Common myeloid progenitor, CD34-positive (primary cell): ENCODE measurements at regions not wholly inside any gene's neighbourhood (a gene's known extent, or its start where the extent isn't known, plus 50 kb on each side); places are given as distances from the start of the nearest gene placed in this dataset.
A peak's percentile ranks its signal among the peaks of the same experiment; 100 is the strongest.
"Not testable (repeated sequence)": the region's sequence is repeated elsewhere in the genome, so short reads cannot be mapped to it uniquely, and the experiment has no call there.

Source experiments
- CTCF ChIA-PET: fragments of 350-600 bp; sonication (Branson Sonifier 250); formaldehyde crosslinking; loops from one replicate; lab custom pipeline; 2021; ENCODE audit warnings: antibody characterized with exemption; lab: Charles Lee
- POLR2A ChIA-PET: fragments of 350-600 bp; sonication (Branson Sonifier 250); formaldehyde crosslinking; loops from one replicate; lab custom pipeline; 2021; ENCODE audit warnings: antibody characterized with exemption; lab: Charles Lee
- DNase-seq, 3 donors: peaks; one replicate each; pipeline versions ENCODE4 v3.0.0 to v3.0.0-alpha.2; 2013
- H3K27ac ChIP-seq, 2 experiments: 1 replicate in 1 of 2; 2 replicates in 1 of 2; pipeline ENCODE4 v1.7.0; 2013; ENCODE audit warnings: inconsistent platforms in 2 of 2, low read length in 2 of 2, mild to moderate bottlenecking in 2 of 2, low read depth in 1 of 2, moderate library complexity in 1 of 2; ENCODE audit not compliant: severe bottlenecking in 2 of 2, insufficient read depth in 1 of 2, poor library complexity in 1 of 2
- H3K27me3 ChIP-seq, 5 experiments: replicated peaks in 2 of 5; 1 replicate in 3 of 5; 2 replicates in 2 of 5; pipeline versions ENCODE4 v1.6.1 to v1.7.0; 2013; ENCODE audit warnings: low read length in 4 of 5, mild to moderate bottlenecking in 2 of 5, moderate library complexity in 2 of 5, inconsistent platforms in 1 of 5; ENCODE audit not compliant: insufficient read depth in 5 of 5, control insufficient read depth in 4 of 5
- H3K36me3 ChIP-seq, 4 experiments: 1 replicate in 2 of 4; 2 replicates in 2 of 4; pipeline versions ENCODE4 v1.6.1 to v1.7.0; 2013; ENCODE audit warnings: low read length in 3 of 4, control low read depth in 1 of 4, mild to moderate bottlenecking in 1 of 4; ENCODE audit not compliant: control insufficient read depth in 4 of 4, insufficient read depth in 4 of 4
- H3K4me1 ChIP-seq, 4 experiments: 1 replicate in 3 of 4; 2 replicates in 1 of 4; pipeline versions ENCODE4 v1.6.1 to v1.7.1; 2013; ENCODE audit warnings: low read length in 3 of 4, mild to moderate bottlenecking in 3 of 4, control low read depth in 1 of 4, inconsistent platforms in 1 of 4, moderate library complexity in 1 of 4; ENCODE audit not compliant: control insufficient read depth in 4 of 4, insufficient read depth in 4 of 4; ENCODE audit errors: control extremely low read depth in 1 of 4
- H3K4me3 ChIP-seq, 7 experiments: 1 replicate in 4 of 7; 2 replicates in 3 of 7; pipeline versions ENCODE4 v1.5.1 to v1.7.0; 2013; ENCODE audit warnings: mild to moderate bottlenecking in 7 of 7, low read length in 6 of 7, moderate library complexity in 6 of 7, inconsistent platforms in 2 of 7, low read depth in 2 of 7, control low read depth in 1 of 7; ENCODE audit not compliant: insufficient read depth in 4 of 7, control insufficient read depth in 1 of 7; ENCODE audit errors: extremely low read depth in 1 of 7
- H3K9me3 ChIP-seq, 5 experiments: 1 replicate in 4 of 5; 2 replicates in 1 of 5; pipeline versions ENCODE4 v1.6.1 to v1.7.1; 2013; ENCODE audit warnings: low read length in 4 of 5, mild to moderate bottlenecking in 2 of 5, inconsistent platforms in 1 of 5, low read depth in 1 of 5, moderate library complexity in 1 of 5; ENCODE audit not compliant: control insufficient read depth in 4 of 5, insufficient read depth in 2 of 5; ENCODE audit errors: control extremely low read depth in 1 of 5
- WGBS: methylation state at CpG from one replicate; pipeline ENCODE4 v1.1.5; 2013; ENCODE audit not compliant: insufficient coverage; 5-methylcytosine and 5-hydroxymethylcytosine counted together

DNA sequence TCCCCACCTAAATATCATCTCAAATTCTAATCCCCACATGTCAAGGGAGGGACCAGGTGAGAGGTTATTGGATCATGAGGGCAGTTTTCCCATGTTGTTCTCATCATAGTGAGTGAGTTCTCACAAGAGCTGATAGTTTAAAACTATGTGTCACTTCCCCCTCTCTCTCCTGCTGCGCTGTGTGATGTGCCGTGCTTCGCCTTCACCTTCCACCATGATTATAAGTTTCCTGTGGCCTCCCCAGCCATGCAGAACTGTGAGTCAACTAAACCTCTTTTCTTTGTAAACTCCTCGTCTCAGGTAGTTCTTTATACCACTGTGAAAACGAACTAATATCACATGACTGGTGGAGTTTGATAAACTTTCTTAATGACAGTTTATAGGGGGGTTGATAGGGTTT is 839.5 kb downstream of the TMEM121 start:
- H3K27ac ChIP-seq, H3K36me3 ChIP-seq, CTCF ChIA-PET, H3K9me3 ChIP-seq, H3K27me3 ChIP-seq, H3K4me1 ChIP-seq, POLR2A ChIA-PET, H3K4me3 ChIP-seq: not testable (repeated sequence)
- 100% methylated on average over 1 of the region's 5 CpGs for WGBS
- DNase-seq = peak in 1 of 3 donors; percentile 42

DNA sequence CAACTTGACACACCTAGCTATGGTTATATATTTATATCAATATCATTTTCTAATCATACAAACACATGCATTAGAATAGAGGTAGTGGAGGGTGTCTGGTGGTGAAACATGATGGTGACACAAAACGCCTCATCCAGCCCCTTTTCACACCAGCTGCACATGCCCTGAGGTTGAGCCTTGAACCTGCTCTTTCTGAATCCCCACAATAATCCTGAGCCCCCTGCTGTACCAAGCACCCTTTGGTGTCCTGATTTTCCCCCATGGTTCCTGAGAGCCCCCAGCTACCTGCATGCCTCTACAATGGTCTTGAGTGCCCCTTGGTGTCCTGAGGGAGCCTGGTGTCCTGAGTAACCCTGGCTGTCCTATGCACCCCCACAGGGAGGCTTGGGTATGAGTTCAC is 840.6 kb downstream of the TMEM121 start:
- CTCF ChIA-PET, H3K4me1 ChIP-seq, POLR2A ChIA-PET, H3K9me3 ChIP-seq, H3K27me3 ChIP-seq, H3K27ac ChIP-seq, H3K36me3 ChIP-seq, DNase-seq, H3K4me3 ChIP-seq: not testable (repeated sequence)
- WGBS = no CpG with 5 or more reads among the region's 1 CpG

DNA sequence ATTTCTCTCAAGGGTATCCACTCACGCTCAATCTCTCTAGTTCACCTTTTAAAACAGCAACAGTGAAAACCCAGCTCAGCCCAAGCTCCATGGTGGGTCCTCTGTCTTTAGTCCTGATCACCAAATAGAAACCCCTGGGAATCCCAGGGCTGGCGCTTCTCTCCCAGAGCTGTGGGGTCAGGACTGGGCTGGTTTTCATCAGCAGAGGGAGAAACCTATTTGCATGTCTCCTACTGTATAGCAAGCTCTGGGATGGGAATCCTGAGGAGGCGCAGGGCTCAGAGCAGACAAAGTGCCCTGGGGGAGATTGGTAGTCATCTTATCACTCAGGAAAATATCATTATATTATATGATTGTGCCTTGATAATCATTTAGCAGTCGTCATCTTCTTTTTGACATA is 843.1 kb downstream of the TMEM121 start:
- CTCF ChIA-PET = not testable (repeated sequence)

DNA sequence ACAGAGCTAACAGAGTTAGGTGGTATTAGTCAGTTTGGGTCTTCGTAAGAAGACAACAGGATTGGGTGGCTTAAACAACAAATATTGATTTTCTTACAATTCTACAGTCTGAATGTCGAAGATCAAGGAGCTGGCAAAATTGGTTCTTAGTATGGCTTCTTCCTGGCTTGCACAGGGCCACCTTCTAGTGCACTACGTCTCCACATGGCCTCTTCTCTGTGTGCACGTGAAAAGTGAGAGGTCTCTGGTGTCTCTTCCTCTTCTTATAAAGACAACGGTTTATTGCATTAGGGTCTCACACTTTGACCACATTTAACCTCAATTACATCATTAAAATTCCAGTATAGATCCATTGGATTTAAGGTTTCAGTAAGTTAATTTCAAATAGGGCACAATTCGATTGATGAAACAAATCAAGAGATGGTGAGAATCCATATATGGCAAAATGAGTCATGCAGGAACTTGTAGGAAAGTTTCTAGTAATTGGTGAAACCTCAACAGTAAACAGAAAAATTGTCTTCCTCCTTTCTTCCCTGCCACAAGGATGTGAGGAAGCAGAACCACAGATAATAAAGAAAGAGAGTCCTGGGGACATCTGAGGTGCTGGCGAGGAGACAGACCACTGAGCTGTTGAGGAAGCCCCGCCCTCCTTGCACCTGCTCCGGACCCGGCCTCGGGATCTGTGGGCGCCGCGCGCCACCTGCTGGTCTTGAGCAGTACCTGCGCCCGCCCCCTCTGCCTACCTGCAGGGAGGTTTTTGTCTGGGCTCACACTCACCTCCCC is 846.7 kb downstream of the TMEM121 start:
- CTCF ChIA-PET = interaction anchor here (0.6 to 3.7 kb wide), 7 partner anchors 17 to 398 kb away, joined by 3 to 22 read pairs (median 11); no protein-coding TSS in a partner anchor

More for the DNA sequence above, 843.1 kb downstream of the TMEM121 start:
- H3K27me3 ChIP-seq, POLR2A ChIA-PET, H3K27ac ChIP-seq, DNase-seq, H3K36me3 ChIP-seq, H3K9me3 ChIP-seq, H3K4me3 ChIP-seq: not testable (repeated sequence)
- H3K4me1 ChIP-seq = peaks cover 0 to 12% (median 11%) of the 10 kb centered on the region in 4 experiments
- WGBS = no CpG with 5 or more reads among the region's 4 CpGs

DNA sequence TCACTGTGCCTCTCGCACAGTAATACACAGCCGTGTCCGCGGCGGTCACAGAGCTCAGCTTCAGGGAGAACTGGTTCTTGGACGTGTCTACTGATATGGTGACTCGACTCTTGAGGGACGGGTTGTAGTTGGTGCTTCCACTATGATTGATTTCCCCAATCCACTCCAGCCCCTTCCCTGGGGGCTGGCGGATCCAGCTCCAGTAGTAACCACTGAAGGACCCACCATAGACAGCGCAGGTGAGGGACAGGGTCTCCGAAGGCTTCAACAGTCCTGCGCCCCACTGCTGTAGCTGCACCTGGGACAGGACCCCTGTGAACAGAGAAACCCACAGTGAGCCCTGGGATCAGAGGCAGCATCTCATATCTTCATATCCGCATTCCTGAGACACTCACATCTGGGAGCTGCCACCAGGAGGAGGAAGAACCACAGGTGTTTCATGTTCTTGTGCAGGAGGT is 847.3 kb downstream of the TMEM121 start:
- not testable (repeated sequence) for H3K27ac ChIP-seq, H3K36me3 ChIP-seq, H3K9me3 ChIP-seq, DNase-seq, H3K27me3 ChIP-seq
- H3K4me3 ChIP-seq = peak overlapping the region in 3 of 7 experiments; percentile 38 to 48 (median 43)
- WGBS = 48% methylated on average over 10 of the region's 13 CpGs
- ChIA-PET CTCF (interaction anchor here (0.6 to 3.7 kb wide), 12 partner anchors 17 to 220 kb away, joined by 3 to 22 read pairs (median 3); no protein-coding TSS in a partner anchor), POLR2A (interaction anchor here (0.6 kb wide), 2 partner anchors 168 to 390 kb away, joined by 3 read pairs; no protein-coding TSS in a partner anchor)
- H3K4me1 ChIP-seq = peaks cover 0 to 17% (median 13%) of the 10 kb centered on the region in 4 experiments

More for the DNA sequence above, 846.7 kb downstream of the TMEM121 start:
- H3K4me1 ChIP-seq = peaks cover 0 to 17% (median 13%) of the 10 kb centered on the region in 4 experiments
- 14% methylated on average over 14 of the region's 17 CpGs for WGBS
- POLR2A ChIA-PET = interaction anchor here (0.6 kb wide), 2 partner anchors 169 to 391 kb away, joined by 3 read pairs; no protein-coding TSS in a partner anchor
- H3K36me3 ChIP-seq = no peaks in the 10 kb centered on the region
- no peak overlapping the region for H3K27ac ChIP-seq
- peaks cover 0 to 7% (median 0%) of the 10 kb centered on the region in 5 experiments for H3K27me3 ChIP-seq
- DNase-seq = peak; percentile 77 to 91 (median 89)
- H3K4me3 ChIP-seq = peak overlapping the region in 3 of 7 experiments; percentile 38 to 48 (median 43)
- H3K9me3 ChIP-seq = no peaks in the 10 kb centered on the region

DNA sequence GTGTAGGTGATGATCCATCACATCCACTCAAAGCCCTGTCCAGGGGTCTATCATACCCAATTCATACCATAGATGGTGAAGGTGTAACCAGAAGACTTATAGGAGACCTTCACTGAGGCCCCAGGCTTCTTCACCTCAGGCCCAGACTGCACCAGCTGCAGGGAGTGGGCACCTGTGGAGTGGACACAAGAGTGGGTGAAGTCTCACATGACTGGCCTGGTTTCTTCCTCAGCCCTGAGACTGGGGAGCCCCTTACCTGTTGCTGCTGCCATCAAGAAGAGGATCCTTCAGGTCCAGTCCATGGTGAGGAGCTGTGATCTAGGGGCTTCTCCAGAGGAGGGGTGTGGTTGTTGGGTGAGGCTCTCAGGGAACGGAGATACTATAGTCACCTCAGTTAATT is 851.0 kb downstream of the TMEM121 start:
- CTCF ChIA-PET = interaction anchor here (0.7 to 1.7 kb wide), 8 partner anchors 9 to 92 kb away, joined by 3 to 9 read pairs (median 4); no protein-coding TSS in a partner anchor

More for the DNA sequence above, 851.0 kb downstream of the TMEM121 start:
- no peaks in the 10 kb centered on the region for H3K9me3 ChIP-seq
- no peaks in the 10 kb centered on the region for H3K36me3 ChIP-seq
- WGBS = no CpG with 5 or more reads among the region's 1 CpG
- no peak for DNase-seq
- H3K27ac ChIP-seq = no peak overlapping the region
- POLR2A ChIA-PET = no interaction called here
- no peak overlapping the region for H3K4me3 ChIP-seq
- peaks cover 0 to 21% (median 0%) of the 10 kb centered on the region in 5 experiments for H3K27me3 ChIP-seq
- H3K4me1 ChIP-seq = peaks cover 0 to 17% (median 13%) of the 10 kb centered on the region in 4 experiments
